ENCODE measurements at regions not wholly inside any gene's neighbourhood (a gene's known extent, or its start where the extent isn't known, plus 50 kb on each side); places are given as distances from the start of the nearest gene placed in this dataset.
A peak's percentile ranks its signal among the peaks of the same experiment; 100 is the strongest.

DNA sequence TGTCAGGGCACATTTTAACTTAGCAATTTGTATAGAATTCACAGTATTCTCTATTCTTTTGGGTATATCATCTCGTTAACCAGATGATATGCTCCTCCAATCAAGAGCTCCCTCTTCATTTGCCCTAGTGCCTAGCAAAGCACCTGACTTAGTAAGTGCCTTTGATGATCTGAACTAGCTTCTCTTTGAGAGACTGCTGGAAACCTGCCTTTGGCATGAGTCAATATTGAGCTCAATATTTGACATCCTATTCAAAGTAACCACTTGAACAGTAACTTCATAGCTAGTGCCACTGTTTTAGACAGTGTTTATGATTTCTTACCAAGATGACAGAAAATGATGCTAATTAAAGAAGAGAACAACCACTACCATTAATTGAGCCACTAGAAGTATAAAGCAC lies 696.3 kb upstream of the UBE2E2 start:
- Histone ChIP-seq H3K36me3 (no peaks in the 10 kb centered on the region), H3K4me1 (no peaks in the 10 kb centered on the region), H3K4me3 (no peak overlapping the region), H3K27ac (no peak overlapping the region), H3K27me3 (no peaks in the 10 kb centered on the region), H3K9me3 (peaks cover 0 to 5% of the 10 kb centered on the region in 2 donors)
- no peak for TF ChIP-seq CTCF (IDR thresholded peaks at IDR 0.05)
- ATAC-seq (peak; percentile 89), DNase-seq (peak in 1 of 4 donors; percentile 6)
- intact Hi-C loops (cut with DNase I), result no loop called here

DNA sequence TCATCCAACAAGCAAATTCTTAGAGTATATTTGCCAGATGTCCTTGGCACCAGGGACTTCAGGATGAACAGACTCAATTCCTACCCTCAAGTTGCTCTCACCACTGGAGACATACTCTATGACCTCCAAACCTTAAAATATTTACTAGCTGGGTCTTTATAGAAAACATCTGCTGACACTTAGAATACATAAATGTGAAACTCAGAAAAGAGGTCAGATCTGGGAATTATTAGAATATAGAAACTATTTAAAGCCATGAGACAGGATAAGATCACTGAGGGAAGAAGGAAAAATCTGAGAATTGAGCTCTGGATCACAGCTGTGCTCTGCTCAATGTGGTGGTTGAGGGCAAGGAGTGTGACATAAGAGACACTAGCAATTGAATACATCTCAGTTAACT lies 695.4 kb upstream of the UBE2E2 start:
- ATAC-seq, result no peak
- no peak for TF ChIP-seq CTCF (IDR thresholded peaks at IDR 0.05)
- Histone ChIP-seq H3K36me3 (no peaks in the 10 kb centered on the region), H3K9me3 (peaks cover 0 to 5% of the 10 kb centered on the region in 2 donors), H3K4me1 (no peaks in the 10 kb centered on the region), H3K27ac (no peak overlapping the region), H3K4me3 (no peak overlapping the region), H3K27me3 (no peaks in the 10 kb centered on the region)
- intact Hi-C loops (cut with DNase I), result no loop called here
- DNase-seq, result peak in 1 of 4 donors; percentile 28

DNA sequence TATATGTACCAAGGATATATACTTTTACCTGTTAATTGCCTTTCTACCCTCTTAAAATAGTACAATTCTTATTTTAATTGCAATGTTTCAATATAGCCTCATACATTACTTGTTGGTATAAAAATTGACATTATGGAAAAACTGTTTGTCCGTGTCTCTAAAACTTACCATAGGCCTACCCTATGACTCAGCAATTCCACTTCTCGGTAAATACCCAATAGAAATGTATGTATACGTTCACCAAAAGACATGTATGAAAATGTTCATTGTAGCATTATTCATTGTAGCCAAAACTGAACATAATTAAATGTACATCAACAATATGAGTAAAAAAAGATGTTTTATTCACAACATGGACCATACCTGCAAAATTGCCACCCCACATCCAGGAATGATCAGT lies 679.2 kb upstream of the UBE2E2 start:
- no peaks in the 10 kb centered on the region for H3K4me1 ChIP-seq
- intact Hi-C loops (cut with DNase I), result no loop called here
- no peak for DNase-seq
- no peak for TF ChIP-seq CTCF (IDR thresholded peaks at IDR 0.05)
- no peak overlapping the region for H3K4me3 ChIP-seq
- ATAC-seq, result no peak
- H3K27ac ChIP-seq, result no peak overlapping the region
- no peaks in the 10 kb centered on the region for H3K36me3 ChIP-seq
- peaks cover 0 to 5% of the 10 kb centered on the region in 2 donors for H3K9me3 ChIP-seq
- no peaks in the 10 kb centered on the region for H3K27me3 ChIP-seq

GRCh38 chr3:22526266-22526837 lies 676.8 kb upstream of the UBE2E2 start:
- peak in 2 of 4 donors; percentile 50 for DNase-seq
- no peak overlapping the region for H3K27ac ChIP-seq
- H3K27me3 ChIP-seq, result no peaks in the 10 kb centered on the region

DNA sequence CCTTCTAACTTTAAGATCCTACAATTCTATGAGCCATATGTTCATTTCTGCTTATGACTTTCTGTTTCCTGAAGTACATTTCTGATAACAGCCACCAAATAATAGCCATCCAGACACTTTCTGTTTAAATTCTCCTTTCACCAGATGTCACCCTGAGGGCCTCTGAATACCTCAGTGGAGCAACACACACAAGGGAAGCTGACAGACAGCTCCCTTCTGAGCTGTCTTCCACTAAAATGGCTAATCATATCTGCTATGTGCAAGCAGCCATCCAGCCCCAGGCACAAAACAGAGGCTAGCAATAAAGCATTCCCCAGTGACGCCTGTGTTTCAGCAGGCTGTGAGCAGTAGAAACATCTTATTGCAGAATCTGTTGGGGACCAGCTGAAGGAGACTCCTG lies 666.6 kb upstream of the UBE2E2 start:
- no peak for ATAC-seq
- Histone ChIP-seq H3K36me3 (no peaks in the 10 kb centered on the region), H3K27me3 (no peaks in the 10 kb centered on the region), H3K4me1 (no peaks in the 10 kb centered on the region), H3K27ac (no peak overlapping the region), H3K9me3 (peaks cover 0 to under 1% of the 10 kb centered on the region in 2 donors), H3K4me3 (no peak overlapping the region)
- TF ChIP-seq CTCF (IDR thresholded peaks at IDR 0.05), result no peak
- no peak for DNase-seq
- intact Hi-C loops (cut with DNase I), result no loop called here

More at GRCh38 chr3:22526266-22526837, 676.8 kb upstream of the UBE2E2 start:
- H3K4me3 ChIP-seq, result no peak overlapping the region
- intact Hi-C loops (cut with DNase I), result no loop called here
- no peaks in the 10 kb centered on the region for H3K36me3 ChIP-seq
- TF ChIP-seq CTCF (IDR thresholded peaks at IDR 0.05), result no peak
- no peak for ATAC-seq
- peaks cover 0 to 6% of the 10 kb centered on the region in 2 donors for H3K9me3 ChIP-seq
- H3K4me1 ChIP-seq, result no peaks in the 10 kb centered on the region

Measured in left lung (tissue), 4 donors.